ENCODE measurements at regions not wholly inside any gene's neighbourhood (a gene's known extent, or its start where the extent isn't known, plus 50 kb on each side); places are given as distances from the start of the nearest gene placed in this dataset.

DNA sequence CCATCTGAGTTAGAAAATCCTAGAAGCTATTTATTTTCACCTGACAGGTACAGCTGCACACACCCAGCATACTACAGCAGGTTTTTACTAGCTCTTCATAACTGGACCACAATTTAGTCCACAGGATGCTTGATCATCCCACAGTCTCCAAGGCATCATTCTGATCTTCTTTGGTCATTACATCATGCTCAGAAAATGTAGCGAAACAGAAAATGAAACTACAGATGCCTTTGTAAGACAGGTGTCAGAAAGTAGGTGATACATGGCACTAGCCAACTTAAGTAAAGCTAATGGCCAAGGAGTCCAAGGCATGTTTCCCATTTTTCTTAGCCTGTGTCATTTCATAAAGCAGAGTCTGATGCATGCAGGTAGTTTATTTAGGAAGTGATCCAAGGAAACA, 102.3 kb downstream of the HTR1B start:
- peaks cover 14% of the 10 kb centered on the region for H3K9me3 ChIP-seq (replicated peaks)
- intact Hi-C loops (cut with micrococcal nuclease) = no loop called here
- H3K27ac ChIP-seq (replicated peaks) = no peak overlapping the region
- H3K36me3 ChIP-seq = peaks cover 4% of the 10 kb centered on the region
- TF ChIP-seq, protein P1, sequence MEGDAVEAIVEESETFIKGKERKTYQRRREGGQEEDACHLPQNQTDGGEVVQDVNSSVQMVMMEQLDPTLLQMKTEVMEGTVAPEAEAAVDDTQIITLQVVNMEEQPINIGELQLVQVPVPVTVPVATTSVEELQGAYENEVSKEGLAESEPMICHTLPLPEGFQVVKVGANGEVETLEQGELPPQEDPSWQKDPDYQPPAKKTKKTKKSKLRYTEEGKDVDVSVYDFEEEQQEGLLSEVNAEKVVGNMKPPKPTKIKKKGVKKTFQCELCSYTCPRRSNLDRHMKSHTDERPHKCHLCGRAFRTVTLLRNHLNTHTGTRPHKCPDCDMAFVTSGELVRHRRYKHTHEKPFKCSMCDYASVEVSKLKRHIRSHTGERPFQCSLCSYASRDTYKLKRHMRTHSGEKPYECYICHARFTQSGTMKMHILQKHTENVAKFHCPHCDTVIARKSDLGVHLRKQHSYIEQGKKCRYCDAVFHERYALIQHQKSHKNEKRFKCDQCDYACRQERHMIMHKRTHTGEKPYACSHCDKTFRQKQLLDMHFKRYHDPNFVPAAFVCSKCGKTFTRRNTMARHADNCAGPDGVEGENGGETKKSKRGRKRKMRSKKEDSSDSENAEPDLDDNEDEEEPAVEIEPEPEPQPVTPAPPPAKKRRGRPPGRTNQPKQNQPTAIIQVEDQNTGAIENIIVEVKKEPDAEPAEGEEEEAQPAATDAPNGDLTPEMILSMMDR (IDR thresholded peaks at IDR 0.05; ENCODE audit: borderline replicate concordance) = no peak
- H3K4me3 ChIP-seq = no peak overlapping the region
- H3K27me3 ChIP-seq (ENCODE audit: low read depth) = no peaks in the 10 kb centered on the region
- peaks cover 6% of the 10 kb centered on the region for H3K4me1 ChIP-seq
- DNase-seq = no peak

DNA sequence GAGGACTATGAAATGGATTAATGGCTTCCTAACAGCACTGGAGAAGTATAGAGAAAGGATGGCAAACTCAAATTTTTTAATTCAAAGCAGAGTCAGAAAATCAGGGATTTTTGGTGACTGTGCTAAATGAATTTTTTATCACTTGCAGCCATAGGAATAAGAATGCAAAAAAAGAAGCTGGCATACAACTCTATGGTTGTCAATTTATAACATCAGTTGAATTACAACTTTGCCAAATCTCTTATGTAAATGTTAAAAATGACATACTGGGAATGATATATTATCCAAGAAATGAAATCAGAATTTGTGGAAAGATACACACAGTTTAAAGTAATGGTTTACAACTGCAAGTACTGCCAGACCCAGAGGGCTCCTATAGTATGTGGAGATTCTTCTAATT, 106.5 kb downstream of the HTR1B start:
- no peak overlapping the region for H3K4me3 ChIP-seq
- no peak overlapping the region for H3K27ac ChIP-seq (replicated peaks)
- no peaks in the 10 kb centered on the region for H3K27me3 ChIP-seq (ENCODE audit: low read depth)
- peaks cover 4% of the 10 kb centered on the region for H3K9me3 ChIP-seq (replicated peaks)
- TF ChIP-seq, protein P1 (IDR thresholded peaks at IDR 0.05; ENCODE audit: borderline replicate concordance) = no peak
- no peaks in the 10 kb centered on the region for H3K36me3 ChIP-seq
- peaks cover 11% of the 10 kb centered on the region for H3K4me1 ChIP-seq
- DNase-seq = no peak
- intact Hi-C loops (cut with micrococcal nuclease) = no loop called here

DNA sequence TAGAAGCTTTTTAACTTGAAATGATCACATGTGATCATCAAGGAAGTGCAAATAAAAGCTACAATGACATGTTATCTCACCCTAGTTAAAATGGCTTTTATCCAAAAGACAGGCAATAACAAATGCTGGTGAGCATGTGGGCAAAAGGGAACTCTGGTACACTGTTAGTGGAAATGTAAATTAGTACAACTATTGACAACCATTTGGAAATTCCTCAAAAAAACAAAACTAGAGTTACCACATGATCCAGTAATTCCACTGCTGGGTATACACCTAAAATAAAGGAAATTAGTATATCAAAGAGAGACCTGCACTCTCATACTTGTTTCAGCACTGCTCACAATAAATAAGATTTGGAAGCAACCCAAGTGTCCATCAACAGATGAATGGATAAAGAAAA, 108.7 kb downstream of the HTR1B start:
- Histone ChIP-seq H3K4me1 (peaks cover 5% of the 10 kb centered on the region), H3K27me3 (ENCODE audit: low read depth) (no peaks in the 10 kb centered on the region), H3K27ac (replicated peaks) (no peak overlapping the region), H3K36me3 (no peaks in the 10 kb centered on the region), H3K4me3 (no peak overlapping the region), H3K9me3 (replicated peaks) (no peaks in the 10 kb centered on the region)
- no peak for DNase-seq
- intact Hi-C loops (cut with micrococcal nuclease) = no loop called here
- TF ChIP-seq, protein P1 (IDR thresholded peaks at IDR 0.05; ENCODE audit: borderline replicate concordance) = no peak

DNA sequence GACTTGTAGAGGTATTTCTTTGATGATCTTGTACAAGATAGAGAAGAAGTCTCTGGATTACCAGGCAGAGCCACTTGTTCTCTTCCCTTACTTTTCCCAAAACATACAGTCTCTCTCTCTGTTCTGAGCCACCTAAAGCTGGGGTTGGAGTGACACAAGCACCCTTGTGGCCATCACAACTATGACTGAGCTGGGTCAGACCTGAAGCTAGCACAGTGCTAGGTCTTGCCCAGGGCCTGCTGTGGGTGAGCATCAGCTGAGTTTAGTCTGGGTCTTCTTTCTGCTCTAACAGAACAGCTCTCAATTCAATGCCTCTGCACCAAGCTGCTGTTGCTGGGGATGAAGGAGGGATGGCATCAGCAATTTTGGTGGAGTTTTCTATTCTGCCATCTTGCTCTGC, 110.2 kb downstream of the HTR1B start:
- no peaks in the 10 kb centered on the region for H3K9me3 ChIP-seq (replicated peaks)
- no peak overlapping the region for H3K4me3 ChIP-seq
- H3K27me3 ChIP-seq (ENCODE audit: low read depth) = no peaks in the 10 kb centered on the region
- H3K4me1 ChIP-seq = peaks cover 5% of the 10 kb centered on the region
- H3K36me3 ChIP-seq = no peaks in the 10 kb centered on the region
- DNase-seq = no peak
- intact Hi-C loops (cut with micrococcal nuclease) = no loop called here
- TF ChIP-seq, protein P1 (IDR thresholded peaks at IDR 0.05; ENCODE audit: borderline replicate concordance) = no peak
- H3K27ac ChIP-seq (replicated peaks) = no peak overlapping the region

DNA sequence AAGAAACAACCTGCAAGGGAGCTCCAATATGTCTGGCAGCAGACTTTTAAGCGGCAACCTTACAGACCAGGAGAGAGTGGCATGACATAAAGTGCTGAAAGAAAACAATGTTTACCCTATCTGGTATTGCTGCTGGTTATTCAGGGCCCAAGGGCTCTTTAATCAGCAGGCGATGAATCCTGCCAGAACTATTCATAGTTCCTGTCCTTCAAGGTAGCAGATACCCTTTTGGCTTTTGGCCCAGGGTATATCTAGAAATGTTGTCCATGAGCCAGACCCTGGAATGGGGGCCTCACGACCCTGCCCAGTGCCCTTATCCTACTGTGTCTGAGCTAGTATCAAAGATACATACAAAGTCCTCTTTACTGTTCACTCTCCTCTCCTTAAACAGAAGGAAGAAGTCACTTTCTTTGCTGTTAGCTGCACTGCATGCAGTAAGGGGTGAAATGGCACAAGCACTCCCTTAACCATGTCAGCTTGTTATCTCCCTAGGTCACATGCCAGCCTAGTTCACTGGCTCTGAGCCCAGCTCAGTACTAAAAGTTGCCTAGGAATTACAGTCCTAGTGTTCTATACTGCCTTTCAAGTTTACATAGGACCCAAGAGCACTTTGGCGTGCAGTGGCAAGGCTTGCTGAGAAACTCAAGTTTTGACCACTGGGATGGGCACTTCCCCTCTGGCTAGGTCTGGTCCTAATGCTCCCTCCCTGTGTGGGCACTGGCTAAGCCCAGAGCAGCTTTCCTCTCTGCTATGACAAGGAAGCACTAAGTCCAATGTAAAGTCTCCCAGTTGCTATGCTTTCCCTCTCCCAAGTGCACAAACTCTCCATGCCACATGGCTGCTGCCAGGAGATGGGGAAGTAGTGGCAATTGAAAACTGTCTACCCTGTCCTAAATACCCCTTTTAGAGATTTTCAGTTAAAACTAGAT, 122.0 kb downstream of the HTR1B start:
- intact Hi-C loops (cut with micrococcal nuclease) = no loop called here
- TF ChIP-seq, protein P1 (IDR thresholded peaks at IDR 0.05; ENCODE audit: borderline replicate concordance) = no peak
- H3K36me3 ChIP-seq = no peaks in the 10 kb centered on the region
- H3K4me3 ChIP-seq = no peak overlapping the region
- peaks cover 11% of the 10 kb centered on the region for H3K9me3 ChIP-seq (replicated peaks)
- no peaks in the 10 kb centered on the region for H3K27me3 ChIP-seq (ENCODE audit: low read depth)
- H3K27ac ChIP-seq (replicated peaks) = peak overlapping the region; percentile 87
- DNase-seq = peak; percentile 53
- H3K4me1 ChIP-seq = peaks cover 20% of the 10 kb centered on the region
